SK-N-SH (cell line): ENCODE measurements at regions not wholly inside any gene's neighbourhood (a gene's known extent, or its start where the extent isn't known, plus 50 kb on each side); places are given as distances from the start of the nearest gene placed in this dataset.

Experiments used
- CHD2 ChIP-seq: fragments of 150-350 bp; IDR thresholded peaks from 2 replicates; pipeline ENCODE4 v1.6.1; 2018; ENCODE audit warnings: low read length; ENCODE audit not compliant: partially characterized antibody
- CTCF ChIP-seq: fragments of 200-600 bp; sonication (generic); IDR thresholded peaks from 2 replicates; pipeline ENCODE4 v1.6.1; 2017; ENCODE audit warnings: antibody characterized with exemption, mild to moderate bottlenecking, moderate library complexity
- GABPA ChIP-seq: IDR thresholded peaks from 2 replicates; pipeline ENCODE4 v1.4.0; 2012; ENCODE audit warnings: low read depth, mild to moderate bottlenecking
- JUND ChIP-seq: IDR thresholded peaks from 2 replicates; pipeline ENCODE4 v1.4.0; 2012
- NRF1 ChIP-seq: IDR thresholded peaks from 2 replicates; pipeline ENCODE4 v1.6.1; 2012; ENCODE audit warnings: low read depth, mild to moderate bottlenecking, low read length
- POLR2AphosphoS5 ChIP-seq: IDR thresholded peaks from 2 replicates; pipeline ENCODE4 v1.6.1; 2012; ENCODE audit warnings: low read depth, low read length
- RXRA ChIP-seq: IDR thresholded peaks from 2 replicates; pipeline ENCODE4 v1.4.0; 2012; ENCODE audit warnings: low read depth, mild to moderate bottlenecking, borderline replicate concordance
- TAF1 ChIP-seq: IDR thresholded peaks from 2 replicates; pipeline ENCODE4 v1.6.1; 2012; ENCODE audit warnings: low read depth, mild to moderate bottlenecking, low read length, moderate library complexity, borderline replicate concordance
- TCF12 ChIP-seq: IDR thresholded peaks from 2 replicates; pipeline ENCODE4 v1.4.0; 2012

GRCh38 chr15:97688177-97688576, 272.3 kb upstream of the ARRDC4 start:
- TF ChIP-seq GABPA (no peak), TCF12 (no peak), CTCF (no peak), POLR2AphosphoS5 (no peak), NRF1 (no peak), JUND (no peak), RXRA (no peak), TAF1 (no peak), CHD2 (no peak)
